ENCODE measurements at regions not wholly inside any gene's neighbourhood (a gene's known extent, or its start where the extent isn't known, plus 50 kb on each side); places are given as distances from the start of the nearest gene placed in this dataset.

- TF ChIP-seq HDAC2 (IDR thresholded peaks at IDR 0.05) (no peak), ELK1 (IDR thresholded peaks at IDR 0.05; ENCODE audit: low read depth, low read length) (no peak), JUNB (IDR thresholded peaks at IDR 0.05) (no peak), REST (IDR thresholded peaks at IDR 0.05) (no peak), POLR2A (IDR thresholded peaks at IDR 0.05; ENCODE audit: low read length) (no peak), CTCF (IDR thresholded peaks at IDR 0.05) (no peak), CHD2 (IDR thresholded peaks at IDR 0.05; ENCODE audit: low read length, partially characterized antibody) (no peak), TP53 (CRISPR knock-in tag; IDR thresholded peaks at IDR 0.05) (no peak), SMC3 (IDR thresholded peaks at IDR 0.05) (no peak), USF2 (IDR thresholded peaks at IDR 0.05) (no peak)
These were observed 468.8 kb upstream of the RUNX1 start for GRCh38 chr21:35517865-35518264.

Data from A549 (cell line).